SK-N-MC (cell line): ENCODE measurements at regions not wholly inside any gene's neighbourhood (a gene's known extent, or its start where the extent isn't known, plus 50 kb on each side); places are given as distances from the start of the nearest gene placed in this dataset.
"Not testable (repeated sequence)": the region's sequence is repeated elsewhere in the genome, so short reads cannot be mapped to it uniquely, and the experiment has no call there.

ENCODE experiments used
- DNase-seq: peaks from one replicate; pipeline ENCODE4 v3.0.0-alpha.2; 2011; ENCODE audit warnings: low read depth, low spot score
- H3K27ac ChIP-seq: fragments of 200-600 bp; sonication (generic); 2 replicates; pipeline ENCODE4 v1.5.1; 2016; ENCODE audit warnings: mixed run types
- H3K36me3 ChIP-seq: fragments of 200-600 bp; sonication (generic); 2 replicates; pipeline ENCODE4 v1.6.1; 2017; ENCODE audit warnings: antibody characterized with exemption, low read length, mixed read lengths; ENCODE audit not compliant: insufficient read depth
- H3K4me3 ChIP-seq: fragments of 200-600 bp; sonication (generic); 2 replicates; pipeline ENCODE4 v1.5.1; 2016
- H3K9ac ChIP-seq: fragments of 200-600 bp; sonication (generic); 2 replicates; pipeline ENCODE4 v1.8.0; 2017; ENCODE audit warnings: mixed run types, mixed read lengths; ENCODE audit not compliant: insufficient read length
- H3K9me3 ChIP-seq: fragments of 200-600 bp; sonication (generic); 2 replicates; pipeline ENCODE4 v1.6.1; 2017; ENCODE audit warnings: low read depth, mild to moderate bottlenecking, antibody characterized with exemption, low read length, moderate library complexity, mixed read lengths
- EZH2 ChIP-seq: fragments of 200-600 bp; sonication (generic); IDR thresholded peaks from one replicate; pipeline ENCODE4 v1.6.1; 2017; ENCODE audit warnings: antibody characterized with exemption
- FOXP2 ChIP-seq: optimal IDR thresholded peaks from 2 replicates; pipeline ENCODE3; 2011; ENCODE audit warnings: mild to moderate bottlenecking, moderate library complexity; ENCODE audit not compliant: insufficient read depth; ENCODE audit errors: extremely low read length, control extremely low read depth
- POLR2AphosphoS5 ChIP-seq: IDR thresholded peaks from 2 replicates; pipeline ENCODE4 v1.6.1; 2012; ENCODE audit warnings: mild to moderate bottlenecking, low read depth, low read length, borderline replicate concordance

- Histone ChIP-seq H3K36me3 (no peaks in the 10 kb centered on the region), H3K9me3 (no peaks in the 10 kb centered on the region), H3K4me3 (no peak overlapping the region), H3K27ac (no peak overlapping the region), H3K9ac (no peak overlapping the region)
- no peak for DNase-seq
- no peak for TF ChIP-seq FOXP2
Observed at GRCh38 chr6:121535777-121536176, 100.3 kb downstream of the GJA1 start.

GRCh38 chr6:121536345-121536744 is 100.9 kb downstream of the GJA1 start:
- no peak for TF ChIP-seq FOXP2
- no peak for TF ChIP-seq POLR2AphosphoS5
- no peak for TF ChIP-seq EZH2
- no peak for DNase-seq
- Histone ChIP-seq H3K9ac (no peak overlapping the region), H3K36me3 (no peaks in the 10 kb centered on the region), H3K27ac (no peak overlapping the region), H3K9me3 (no peaks in the 10 kb centered on the region), H3K4me3 (no peak overlapping the region)

- Histone ChIP-seq H3K4me3 (no peak overlapping the region), H3K27ac (no peak overlapping the region), H3K9me3 (no peaks in the 10 kb centered on the region), H3K36me3 (no peaks in the 10 kb centered on the region), H3K9ac (no peak overlapping the region)
- TF ChIP-seq EZH2 (no peak), FOXP2 (no peak)
- no peak for DNase-seq
Observed at GRCh38 chr6:121539439-121539838, 104.0 kb downstream of the GJA1 start.

- TF ChIP-seq EZH2, result no peak
- no peak for TF ChIP-seq FOXP2
- no peak for TF ChIP-seq POLR2AphosphoS5
- Histone ChIP-seq H3K9me3 (no peaks in the 10 kb centered on the region), H3K4me3 (no peak overlapping the region), H3K9ac (no peak overlapping the region), H3K36me3 (no peaks in the 10 kb centered on the region), H3K27ac (no peak overlapping the region)
- DNase-seq, result no peak
Observed at GRCh38 chr6:121540210-121540609, 104.8 kb downstream of the GJA1 start.

- DNase-seq, result no peak
- H3K9ac ChIP-seq, result no peak overlapping the region
- H3K4me3 ChIP-seq, result no peak overlapping the region
- H3K9me3 ChIP-seq, result no peaks in the 10 kb centered on the region
- H3K27ac ChIP-seq, result no peak overlapping the region
- no peaks in the 10 kb centered on the region for H3K36me3 ChIP-seq
- no peak for TF ChIP-seq FOXP2
- TF ChIP-seq EZH2, result no peak
- no peak for TF ChIP-seq POLR2AphosphoS5
Observed at GRCh38 chr6:121544691-121545090, 109.2 kb downstream of the GJA1 start.

GRCh38 chr6:121548131-121548530 is 112.7 kb downstream of the GJA1 start:
- no peak for DNase-seq
- H3K27ac ChIP-seq, result no peak overlapping the region
- no peak for TF ChIP-seq POLR2AphosphoS5
- no peak for TF ChIP-seq FOXP2
- TF ChIP-seq EZH2, result no peak
- H3K4me3 ChIP-seq, result no peak overlapping the region
- no peaks in the 10 kb centered on the region for H3K9me3 ChIP-seq
- no peaks in the 10 kb centered on the region for H3K36me3 ChIP-seq
- H3K9ac ChIP-seq, result no peak overlapping the region

GRCh38 chr6:121549736-121550135 is 114.3 kb downstream of the GJA1 start:
- no peak overlapping the region for H3K9ac ChIP-seq
- no peak for TF ChIP-seq EZH2
- no peak for TF ChIP-seq POLR2AphosphoS5
- no peak for TF ChIP-seq FOXP2
- DNase-seq, result no peak
- H3K27ac ChIP-seq, result 0 out of 2 replicates have a peak overlapping the region, but pooled peaks have one; percentile 27
- H3K4me3 ChIP-seq, result peak overlapping the region; percentile 45
- H3K36me3 ChIP-seq, result no peaks in the 10 kb centered on the region
- no peaks in the 10 kb centered on the region for H3K9me3 ChIP-seq

GRCh38 chr6:121550491-121551010 is 115.1 kb downstream of the GJA1 start:
- Histone ChIP-seq H3K36me3 (no peaks in the 10 kb centered on the region), H3K27ac (no peak overlapping the region), H3K9me3 (no peaks in the 10 kb centered on the region), H3K9ac (no peak overlapping the region), H3K4me3 (no peak overlapping the region)
- no peak for TF ChIP-seq FOXP2
- TF ChIP-seq POLR2AphosphoS5, result no peak
- TF ChIP-seq EZH2, result no peak
- no peak for DNase-seq

GRCh38 chr6:121555201-121555600 is 119.8 kb downstream of the GJA1 start:
- DNase-seq, result no peak

GRCh38 chr6:121556149-121556548 is 120.7 kb downstream of the GJA1 start:
- DNase-seq, H3K36me3 ChIP-seq, H3K9me3 ChIP-seq, H3K27ac ChIP-seq, H3K9ac ChIP-seq, H3K4me3 ChIP-seq: not testable (repeated sequence)

More at GRCh38 chr6:121555201-121555600, 119.8 kb downstream of the GJA1 start:
- Histone ChIP-seq H3K4me3 (no peak overlapping the region), H3K9me3 (no peaks in the 10 kb centered on the region), H3K27ac (no peak overlapping the region), H3K36me3 (no peaks in the 10 kb centered on the region), H3K9ac (no peak overlapping the region)
- no peak for TF ChIP-seq FOXP2
- no peak for TF ChIP-seq EZH2
- no peak for TF ChIP-seq POLR2AphosphoS5
